ENCODE measurements at regions not wholly inside any gene's neighbourhood (a gene's known extent, or its start where the extent isn't known, plus 50 kb on each side); places are given as distances from the start of the nearest gene placed in this dataset.

- ChIA-PET POLR2A (no interaction called here), CTCF (no interaction called here)
- Histone ChIP-seq H2AFZ (ENCODE audit: insufficient read depth, low read depth, low read length, poor library complexity, severe bottlenecking) (no peak overlapping the region), H3K4me3 (ENCODE audit: control extremely low read depth in 1 of 5, extremely low read depth in 1 of 5, insufficient read depth in 1 of 5, low read depth in 2 of 5, low read length in 4 of 5) (no peak overlapping the region), H3K79me2 (ENCODE audit: control insufficient read depth, insufficient read depth, low read length) (no peaks in the 10 kb centered on the region), H3K9me3 (ENCODE audit: control extremely low read depth in 1 of 3, control insufficient read depth in 2 of 3, insufficient read depth in 1 of 3, low read length in 2 of 3) (peaks cover 0 to under 1% (median 0%) of the 10 kb centered on the region in 3 donors), H3K27ac (ENCODE audit: low read length in 2 of 2) (no peak overlapping the region), H3K4me2 (replicated peaks; ENCODE audit: low read depth, low read length, poor library complexity, severe bottlenecking) (no peak overlapping the region), H3K27me3 (replicated peaks in 1 of 4; ENCODE audit: control extremely low read depth in 1 of 4, control insufficient read depth in 3 of 4, insufficient read depth in 4 of 4, low read length in 3 of 4) (peaks cover 0 to 8% (median 1%) of the 10 kb centered on the region in 4 experiments), H3K36me3 (replicated peaks in 1 of 2; ENCODE audit: control extremely low read depth in 1 of 2, control insufficient read depth in 1 of 2, extremely low read depth in 1 of 2, insufficient read depth in 2 of 2, low read length in 1 of 2) (no peaks in the 10 kb centered on the region), H4K20me1 (ENCODE audit: control insufficient read depth, insufficient read depth, low read length, poor library complexity, severe bottlenecking) (no peaks in the 10 kb centered on the region), H3K9ac (ENCODE audit: low read length) (no peak overlapping the region), H3K4me1 (ENCODE audit: control insufficient read depth in 2 of 2, insufficient read depth in 2 of 2, low read length in 2 of 2) (no peaks in the 10 kb centered on the region)
- H3K27me3 Mint-ChIP-seq, result peaks cover 38% of the 10 kb centered on the region
- no peak overlapping the region for H3K4me3 Mint-ChIP-seq
- H3K9me3 Mint-ChIP-seq (ENCODE audit: insufficient read depth), result no peaks in the 10 kb centered on the region
- H3K4me1 Mint-ChIP-seq, result no peaks in the 10 kb centered on the region
- DNase-seq, result no peak
- intact Hi-C loops (cut with micrococcal nuclease), result no loop called here
- TF ChIP-seq CTCF (IDR thresholded peaks at IDR 0.05) (no peak), EZH2 (IDR thresholded peaks at IDR 0.05; ENCODE audit: borderline replicate concordance, insufficient read depth, low read depth, low read length, poor library complexity, severe bottlenecking) (no peak)
- 71% methylated on average over 5 of the region's 9 CpGs for whole genome bisulfite sequencing (ENCODE audit: insufficient coverage)
- H3K27ac Mint-ChIP-seq, result no peak overlapping the region
- ATAC-seq (ENCODE audit: low read depth), result no peak
These were observed 115.0 kb upstream of the GRIK3 start for GRCh38 chr1:37149296-37149695.

- Histone ChIP-seq H3K9ac (ENCODE audit: low read length) (no peak overlapping the region), H3K36me3 (replicated peaks in 1 of 2; ENCODE audit: control extremely low read depth in 1 of 2, control insufficient read depth in 1 of 2, extremely low read depth in 1 of 2, insufficient read depth in 2 of 2, low read length in 1 of 2) (no peaks in the 10 kb centered on the region), H3K27me3 (replicated peaks in 1 of 4; ENCODE audit: control extremely low read depth in 1 of 4, control insufficient read depth in 3 of 4, insufficient read depth in 4 of 4, low read length in 3 of 4) (peaks cover 0 to 11% (median 1%) of the 10 kb centered on the region in 4 experiments), H2AFZ (ENCODE audit: insufficient read depth, low read depth, low read length, poor library complexity, severe bottlenecking) (no peak overlapping the region), H3K27ac (ENCODE audit: low read length in 2 of 2) (no peak overlapping the region), H3K9me3 (ENCODE audit: control extremely low read depth in 1 of 3, control insufficient read depth in 2 of 3, insufficient read depth in 1 of 3, low read length in 2 of 3) (peaks cover 0 to 4% (median 0%) of the 10 kb centered on the region in 3 donors), H3K4me1 (ENCODE audit: control insufficient read depth in 2 of 2, insufficient read depth in 2 of 2, low read length in 2 of 2) (no peaks in the 10 kb centered on the region), H3K79me2 (ENCODE audit: control insufficient read depth, insufficient read depth, low read length) (no peaks in the 10 kb centered on the region), H3K4me3 (ENCODE audit: control extremely low read depth in 1 of 5, extremely low read depth in 1 of 5, insufficient read depth in 1 of 5, low read depth in 2 of 5, low read length in 4 of 5) (no peak overlapping the region), H3K4me2 (replicated peaks; ENCODE audit: low read depth, low read length, poor library complexity, severe bottlenecking) (no peak overlapping the region), H4K20me1 (ENCODE audit: control insufficient read depth, insufficient read depth, low read length, poor library complexity, severe bottlenecking) (no peaks in the 10 kb centered on the region)
- no peak overlapping the region for H3K27ac Mint-ChIP-seq
- POLR2A ChIA-PET, result interaction anchor here (0.6 kb wide), 1 partner anchor 178 kb away, joined by 3 read pairs; no protein-coding TSS in a partner anchor
- DNase-seq (no peak), ATAC-seq (ENCODE audit: low read depth) (no peak)
- no peaks in the 10 kb centered on the region for H3K4me1 Mint-ChIP-seq
- H3K4me3 Mint-ChIP-seq, result no peak overlapping the region
- peaks cover 40% of the 10 kb centered on the region for H3K27me3 Mint-ChIP-seq
- H3K9me3 Mint-ChIP-seq (ENCODE audit: insufficient read depth), result peaks cover 2% of the 10 kb centered on the region
- TF ChIP-seq EZH2 (IDR thresholded peaks at IDR 0.05; ENCODE audit: borderline replicate concordance, insufficient read depth, low read depth, low read length, poor library complexity, severe bottlenecking) (no peak), CTCF (IDR thresholded peaks at IDR 0.05) (no peak)
- intact Hi-C loops (cut with micrococcal nuclease), result no loop called here
- WGBS (ENCODE audit: insufficient coverage), result 74% methylated on average over 3 of the region's 5 CpGs
- CTCF ChIA-PET, result no interaction called here
These were observed 116.7 kb upstream of the GRIK3 start for GRCh38 chr1:37150986-37151385.
